K562 (cell line): ENCODE measurements at regions not wholly inside any gene's neighbourhood (a gene's known extent, or its start where the extent isn't known, plus 50 kb on each side); places are given as distances from the start of the nearest gene placed in this dataset.

Experiments
- ATAC-seq: fragments of 200-7000 bp; cut with Tn5 transposase; 3 replicates; pipeline ENCODE4 v1.9.1; 2020; ENCODE audit warnings: moderate library complexity
- BruUV-seq: library from RNA; stranded (reverse); fragments of 400-500 nt; replicated peaks from 2 replicates; lab custom pipeline; 2021; lab: Mats Ljungman, UMichigan
- CTCF ChIA-PET: fragments of 300-600 bp; formaldehyde crosslinking; extraction: SDS; loops from one replicate; lab custom pipeline; 2021; ENCODE audit warnings: low intra/inter-chr PET ratio; lab: Yijun Ruan, JAX
- POLR2A ChIA-PET: fragments of 300-600, 350-650 bp; sonication (Branson Sonifier 250); formaldehyde crosslinking; extraction: SDS; loops from one replicate; lab custom pipeline; 2021; ENCODE audit warnings: antibody characterized with exemption, inconsistent platforms; lab: Yijun Ruan, JAX
- DNase-seq, 4 experiments: peaks; one replicate each; pipeline versions ENCODE4 v3.0.0 to v3.0.0-alpha.2; 2011 to 2018; ENCODE audit warnings: low spot score in 3 of 4, mixed read lengths in 3 of 4; ENCODE audit errors: extremely low read depth in 1 of 4
- FAIRE-seq: peaks from 2 replicates; lab custom pipeline; 2011; peaks lifted over from hg19 to GRCh38; lab: Jason Lieb, UNC
- H2AFZ ChIP-seq: 2 replicates; pipeline ENCODE4 v1.6.0; 2011; ENCODE audit warnings: low read depth, low read length, control low read depth, inconsistent platforms
- H3K27ac ChIP-seq: fragments of 200-600 bp; 3 replicates; pipeline ENCODE4 v1.8.0; 2011; ENCODE audit warnings: low read depth, mild to moderate bottlenecking, control low read depth, inconsistent platforms, low read length, moderate library complexity, mixed read lengths; ENCODE audit errors: extremely low read depth
- H3K27me3 ChIP-seq, 2 experiments: fragments of 300-600 bp in 1 of 2; 2 replicates in 1 of 2; 3 replicates in 1 of 2; pipeline versions ENCODE4 v1.6.0 to v1.8.0; 2011; ENCODE audit warnings: inconsistent platforms in 2 of 2, low read length in 2 of 2, mild to moderate bottlenecking in 1 of 2, mixed read lengths in 1 of 2, moderate library complexity in 1 of 2; ENCODE audit not compliant: control insufficient read depth in 2 of 2, insufficient read depth in 2 of 2
- H3K36me3 ChIP-seq: fragments of 300-600 bp; 3 replicates; pipeline ENCODE4 v1.8.0; 2011; ENCODE audit warnings: mild to moderate bottlenecking, low read length, inconsistent platforms; ENCODE audit not compliant: control insufficient read depth, insufficient read depth
- H3K4me1 ChIP-seq, 2 experiments: fragments of 200-600 bp in 1 of 2; replicated peaks in 1 of 2; 2 replicates in 1 of 2; 3 replicates in 1 of 2; pipeline versions ENCODE4 v1.5.1 to v1.8.0; 2011; ENCODE audit warnings: inconsistent platforms in 2 of 2, low read length in 2 of 2, mild to moderate bottlenecking in 1 of 2, mixed read lengths in 1 of 2, moderate library complexity in 1 of 2; ENCODE audit not compliant: control insufficient read depth in 2 of 2, insufficient read depth in 2 of 2
- H3K4me2 ChIP-seq: 2 replicates; pipeline ENCODE4 v1.6.1; 2011; ENCODE audit warnings: low read length, control low read depth, inconsistent platforms, mixed read lengths; ENCODE audit not compliant: insufficient read depth
- H3K4me3 ChIP-seq: fragments of 200-600 bp; sonication (generic), shearing (Covaris generic); 2 replicates; pipeline ENCODE4 v1.5.1; 2016; ENCODE audit warnings: control low read depth, inconsistent platforms
- H3K79me2 ChIP-seq: fragments of 200-600 bp; 3 replicates; pipeline ENCODE4 v1.8.0; 2011; ENCODE audit warnings: low read length, inconsistent platforms; ENCODE audit not compliant: control insufficient read depth, insufficient read depth
- H3K9ac ChIP-seq, 2 experiments: 2 replicates each; pipeline versions ENCODE4 v1.6.0 to v1.6.1; 2011; ENCODE audit warnings: low read depth in 2 of 2, low read length in 2 of 2, control low read depth in 1 of 2, inconsistent platforms in 1 of 2, mild to moderate bottlenecking in 1 of 2, mixed read lengths in 1 of 2; ENCODE audit not compliant: insufficient read depth in 1 of 2
- H3K9me1 ChIP-seq: one replicate; pipeline ENCODE4 v1.6.0; 2011; ENCODE audit warnings: inconsistent platforms, mild to moderate bottlenecking, low read length, moderate library complexity; ENCODE audit not compliant: control insufficient read depth, insufficient read depth
- H3K9me3 ChIP-seq: replicated peaks from 2 replicates; pipeline ENCODE4 v1.5.1; 2011; ENCODE audit warnings: low read depth, low read length, inconsistent platforms; ENCODE audit not compliant: control insufficient read depth, insufficient read depth
- H4K20me1 ChIP-seq: replicated peaks from 2 replicates; pipeline ENCODE4 v1.6.1; 2011; ENCODE audit warnings: low read length, inconsistent platforms, mixed read lengths; ENCODE audit not compliant: control insufficient read depth, insufficient read depth
- FOXA3 ChIP-seq, 2 experiments: fragments of 450-650 bp in 1 of 2; sonication (generic) in 1 of 2; formaldehyde crosslinking; IDR thresholded peaks in 1 of 2; conservative IDR thresholded peaks in 1 of 2; 2 replicates each; pipeline versions ENCODE4 v1.4.0 to v1.8.0; 2020 to 2022; ENCODE audit warnings: mild to moderate bottlenecking in 2 of 2, missing genetic modification reagents in 1 of 2
- FOXJ3 ChIP-seq: sonication (generic); formaldehyde crosslinking; IDR thresholded peaks from 2 replicates; pipeline ENCODE4 v1.4.0; 2020; ENCODE audit warnings: mild to moderate bottlenecking, missing genetic modification reagents
- MIER1 ChIP-seq: fragments of 450-650 bp; IDR thresholded peaks from 2 replicates; pipeline ENCODE4 v1.6.1; 2016; ENCODE audit warnings: antibody characterized with exemption, mild to moderate bottlenecking, low read depth
- POLR2A ChIP-seq: fragments of 450-650 bp; conservative IDR thresholded peaks from 2 replicates; pipeline ENCODE4 v1.6.1; 2016
- PRDM10 ChIP-seq: fragments of 450-650 bp; IDR thresholded peaks from 2 replicates; pipeline ENCODE4 v1.6.1; 2018; ENCODE audit not compliant: partially characterized antibody
- PTBP1 ChIP-seq: fragments of 200-400 bp; formaldehyde crosslinking; IDR thresholded peaks from 2 replicates; pipeline ENCODE4 v1.6.1; 2017; ENCODE audit warnings: low read depth, low read length
- RFX1 ChIP-seq: fragments of 450-650 bp; IDR thresholded peaks from 2 replicates; pipeline ENCODE4 v1.6.1; 2016; ENCODE audit warnings: mild to moderate bottlenecking, moderate library complexity
- ZNF766 ChIP-seq: fragments of 200-800 bp; sonication (Bioruptor generic); conservative IDR thresholded peaks from 2 replicates; pipeline ENCODE4 v1.6.1; 2016; ENCODE audit warnings: missing genetic modification characterization, missing compliant biosample characterization
- WGBS: fragments of 100-300 bp; shearing (Covaris generic); methylation state at CpG from one replicate; pipeline ENCODE4 v1.1.6; 2016; ENCODE audit warnings: low coverage, mixed read lengths; ENCODE audit not compliant: insufficient coverage; ENCODE audit errors: missing lambda C conversion rate; 5-methylcytosine and 5-hydroxymethylcytosine counted together
- in situ Hi-C: fragments of 300-500 bp; cut with MboI; formaldehyde crosslinking; loops from 4 replicates; pipeline ENCODE4 v1.15.0; 2018; ENCODE audit warnings: inconsistent platforms, mixed read lengths
- intact Hi-C: fragments of 100-400 bp; cut with micrococcal nuclease; formaldehyde crosslinking; loops from 2 replicates; pipeline ENCODE4 v1.14.2; 2022

GRCh38 chr14:58944343-58944967 lies 244.0 kb upstream of the DAAM1 start:
- no peak for ATAC-seq
- Histone ChIP-seq H3K4me3 (no peak overlapping the region), H3K4me1 (no peaks in the 10 kb centered on the region), H3K4me2 (no peak overlapping the region), H3K9me3 (no peaks in the 10 kb centered on the region), H4K20me1 (no peaks in the 10 kb centered on the region), H3K79me2 (no peaks in the 10 kb centered on the region), H3K27ac (no peak overlapping the region), H3K9me1 (no peaks in the 10 kb centered on the region), H3K9ac (no peak overlapping the region), H2AFZ (no peak overlapping the region), H3K27me3 (no peaks in the 10 kb centered on the region), H3K36me3 (no peaks in the 10 kb centered on the region)
- BruUV-seq: no TSS peak
- no peak for FAIRE-seq
- TF ChIP-seq ZNF766 (CRISPR knock-in tag) (no peak), FOXA3 (CRISPR knock-in tag; conservative IDR thresholded peaks at IDR 0.05 in 1 of 2, IDR thresholded peaks at IDR 0.05 in 1 of 2) (no peak), RFX1 (peak; percentile 46), PRDM10 (no peak), FOXJ3 (no peak), POLR2A (no peak), MIER1 (no peak), PTBP1 (no peak)
- ChIA-PET CTCF (no interaction called here), POLR2A (no interaction called here)
- intact Hi-C loops (loop anchor here (10.0 kb wide), 1 partner anchor 440 kb away; no protein-coding TSS in a partner anchor), in situ Hi-C loops (no loop called here)
- WGBS: 3% methylated on average over 6 of the region's 6 CpGs
- DNase-seq: no peak
